ENCODE measurements at regions not wholly inside any gene's neighbourhood (a gene's known extent, or its start where the extent isn't known, plus 50 kb on each side); places are given as distances from the start of the nearest gene placed in this dataset.

DNA sequence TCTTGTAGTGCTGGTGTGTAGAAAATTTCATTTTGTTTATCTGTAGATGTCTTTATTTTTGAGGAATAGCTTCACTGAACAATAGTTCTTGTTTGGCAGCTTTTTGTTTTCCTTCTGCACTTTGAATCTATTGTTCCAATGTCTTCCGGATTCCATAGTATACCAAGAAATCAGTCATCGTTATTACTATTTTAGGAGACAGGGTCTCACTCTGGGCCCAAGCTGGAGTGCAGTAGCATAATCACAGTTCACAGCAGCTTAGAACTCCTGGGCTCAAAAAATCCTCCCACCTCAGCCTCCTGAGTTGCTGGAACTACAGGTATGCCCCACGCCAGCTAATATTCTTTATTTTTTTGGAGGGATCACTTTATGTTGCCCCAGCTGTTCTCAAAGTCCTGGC is 67.7 kb upstream of the RGS2 start:
- Histone ChIP-seq H3K27me3 (replicated peaks in 1 of 4; ENCODE audit: control extremely low read depth in 1 of 4, control insufficient read depth in 3 of 4, insufficient read depth in 4 of 4, low read length in 3 of 4) (no peaks in the 10 kb centered on the region), H3K79me2 (ENCODE audit: control insufficient read depth, insufficient read depth, low read length) (no peaks in the 10 kb centered on the region), H3K27ac (ENCODE audit: low read length in 2 of 2) (no peak overlapping the region), H3K4me2 (replicated peaks; ENCODE audit: low read depth, low read length, poor library complexity, severe bottlenecking) (no peak overlapping the region), H2AFZ (ENCODE audit: insufficient read depth, low read depth, low read length, poor library complexity, severe bottlenecking) (no peak overlapping the region), H3K9ac (ENCODE audit: low read length) (no peak overlapping the region), H3K4me1 (ENCODE audit: control insufficient read depth in 2 of 2, insufficient read depth in 2 of 2, low read length in 2 of 2) (no peaks in the 10 kb centered on the region), H3K36me3 (replicated peaks in 1 of 2; ENCODE audit: control extremely low read depth in 1 of 2, control insufficient read depth in 1 of 2, extremely low read depth in 1 of 2, insufficient read depth in 2 of 2, low read length in 1 of 2) (no peaks in the 10 kb centered on the region), H3K4me3 (ENCODE audit: control extremely low read depth in 1 of 5, extremely low read depth in 1 of 5, insufficient read depth in 1 of 5, low read depth in 2 of 5, low read length in 4 of 5) (no peak overlapping the region), H3K9me3 (ENCODE audit: control extremely low read depth in 1 of 3, control insufficient read depth in 2 of 3, insufficient read depth in 1 of 3, low read length in 2 of 3) (no peaks in the 10 kb centered on the region), H4K20me1 (ENCODE audit: control insufficient read depth, insufficient read depth, low read length, poor library complexity, severe bottlenecking) (no peaks in the 10 kb centered on the region)
- Mint-ChIP-seq H3K27me3 (no peaks in the 10 kb centered on the region), H3K4me3 (no peak overlapping the region), H3K9me3 (ENCODE audit: insufficient read depth) (no peaks in the 10 kb centered on the region), H3K4me1 (no peaks in the 10 kb centered on the region), H3K27ac (no peak overlapping the region)
- intact Hi-C loops (cut with micrococcal nuclease) = no loop called here
- no peak for ATAC-seq (ENCODE audit: low read depth)
- ChIA-PET CTCF (no interaction called here), POLR2A (no interaction called here)
- no peak for DNase-seq
- 100% methylated on average over 3 of the region's 3 CpGs for WGBS (ENCODE audit: insufficient coverage)
- TF ChIP-seq, protein P1, sequence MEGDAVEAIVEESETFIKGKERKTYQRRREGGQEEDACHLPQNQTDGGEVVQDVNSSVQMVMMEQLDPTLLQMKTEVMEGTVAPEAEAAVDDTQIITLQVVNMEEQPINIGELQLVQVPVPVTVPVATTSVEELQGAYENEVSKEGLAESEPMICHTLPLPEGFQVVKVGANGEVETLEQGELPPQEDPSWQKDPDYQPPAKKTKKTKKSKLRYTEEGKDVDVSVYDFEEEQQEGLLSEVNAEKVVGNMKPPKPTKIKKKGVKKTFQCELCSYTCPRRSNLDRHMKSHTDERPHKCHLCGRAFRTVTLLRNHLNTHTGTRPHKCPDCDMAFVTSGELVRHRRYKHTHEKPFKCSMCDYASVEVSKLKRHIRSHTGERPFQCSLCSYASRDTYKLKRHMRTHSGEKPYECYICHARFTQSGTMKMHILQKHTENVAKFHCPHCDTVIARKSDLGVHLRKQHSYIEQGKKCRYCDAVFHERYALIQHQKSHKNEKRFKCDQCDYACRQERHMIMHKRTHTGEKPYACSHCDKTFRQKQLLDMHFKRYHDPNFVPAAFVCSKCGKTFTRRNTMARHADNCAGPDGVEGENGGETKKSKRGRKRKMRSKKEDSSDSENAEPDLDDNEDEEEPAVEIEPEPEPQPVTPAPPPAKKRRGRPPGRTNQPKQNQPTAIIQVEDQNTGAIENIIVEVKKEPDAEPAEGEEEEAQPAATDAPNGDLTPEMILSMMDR (IDR thresholded peaks at IDR 0.05) = no peak
- TF ChIP-seq EZH2 (IDR thresholded peaks at IDR 0.05; ENCODE audit: borderline replicate concordance, insufficient read depth, low read depth, low read length, poor library complexity, severe bottlenecking) = no peak

DNA sequence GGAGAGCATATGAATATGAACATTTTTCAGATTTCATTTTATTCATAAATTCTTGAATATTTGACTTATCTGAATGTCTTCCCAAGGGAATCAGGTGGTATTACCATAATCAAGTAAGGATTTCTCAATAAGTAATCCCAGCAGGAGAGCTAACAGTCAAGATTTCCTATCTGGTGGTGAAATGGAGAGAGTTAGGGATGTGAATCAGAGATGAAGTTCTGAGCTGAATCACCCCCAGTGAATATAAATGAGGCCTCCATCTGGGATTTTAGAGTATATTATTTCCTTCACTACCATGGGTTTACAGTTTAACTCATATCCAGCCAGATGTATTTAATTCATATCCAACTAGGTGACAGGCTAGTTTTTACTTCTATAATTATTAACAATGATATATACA is 61.5 kb upstream of the RGS2 start:
- CTCF ChIA-PET = no interaction called here
- DNase-seq = no peak
- POLR2A ChIA-PET = no interaction called here
- no peak overlapping the region for H3K27ac ChIP-seq (ENCODE audit: low read length in 2 of 2)
- H3K79me2 ChIP-seq (ENCODE audit: control insufficient read depth, insufficient read depth, low read length) = no peaks in the 10 kb centered on the region
- TF ChIP-seq, protein P1 (IDR thresholded peaks at IDR 0.05) = no peak
- no peak for TF ChIP-seq EZH2 (IDR thresholded peaks at IDR 0.05; ENCODE audit: borderline replicate concordance, insufficient read depth, low read depth, low read length, poor library complexity, severe bottlenecking)
- H3K9me3 ChIP-seq (ENCODE audit: control extremely low read depth in 1 of 3, control insufficient read depth in 2 of 3, insufficient read depth in 1 of 3, low read length in 2 of 3) = peaks cover 0 to 9% (median 0%) of the 10 kb centered on the region in 3 donors
- Mint-ChIP-seq H3K27ac (no peak overlapping the region), H3K4me1 (no peaks in the 10 kb centered on the region), H3K4me3 (no peak overlapping the region), H3K27me3 (no peaks in the 10 kb centered on the region), H3K9me3 (ENCODE audit: insufficient read depth) (peaks cover 3% of the 10 kb centered on the region)
- no peak for ATAC-seq (ENCODE audit: low read depth)
- H3K4me1 ChIP-seq (ENCODE audit: control insufficient read depth in 2 of 2, insufficient read depth in 2 of 2, low read length in 2 of 2) = no peaks in the 10 kb centered on the region
- no peaks in the 10 kb centered on the region for H3K27me3 ChIP-seq (replicated peaks in 1 of 4; ENCODE audit: control extremely low read depth in 1 of 4, control insufficient read depth in 3 of 4, insufficient read depth in 4 of 4, low read length in 3 of 4)
- no peak overlapping the region for H3K4me2 ChIP-seq (replicated peaks; ENCODE audit: low read depth, low read length, poor library complexity, severe bottlenecking)
- intact Hi-C loops (cut with micrococcal nuclease) = no loop called here
- H4K20me1 ChIP-seq (ENCODE audit: control insufficient read depth, insufficient read depth, low read length, poor library complexity, severe bottlenecking) = no peaks in the 10 kb centered on the region
- no peak overlapping the region for H2AFZ ChIP-seq (ENCODE audit: insufficient read depth, low read depth, low read length, poor library complexity, severe bottlenecking)
- no peak overlapping the region for H3K9ac ChIP-seq (ENCODE audit: low read length)
- no peak overlapping the region for H3K4me3 ChIP-seq (ENCODE audit: control extremely low read depth in 1 of 5, extremely low read depth in 1 of 5, insufficient read depth in 1 of 5, low read depth in 2 of 5, low read length in 4 of 5)
- H3K36me3 ChIP-seq (replicated peaks in 1 of 2; ENCODE audit: control extremely low read depth in 1 of 2, control insufficient read depth in 1 of 2, extremely low read depth in 1 of 2, insufficient read depth in 2 of 2, low read length in 1 of 2) = no peaks in the 10 kb centered on the region
